Astrocyte (in vitro differentiated cells and primary cell): ENCODE measurements at regions not wholly inside any gene's neighbourhood (a gene's known extent, or its start where the extent isn't known, plus 50 kb on each side); places are given as distances from the start of the nearest gene placed in this dataset.

Experiments
- DNase-seq: peaks from one replicate; pipeline ENCODE4 v3.0.0-alpha.2; 2010; ENCODE audit warnings: low read depth
- FAIRE-seq: peaks from 2 replicates; lab custom pipeline; 2011; peaks lifted over from hg19 to GRCh38; lab: Jason Lieb, UNC
- H2AFZ ChIP-seq: 2 replicates; pipeline ENCODE4 v1.6.0; 2012; ENCODE audit warnings: low read depth, low read length, inconsistent platforms
- H3K27ac ChIP-seq: 2 replicates; pipeline ENCODE4 v1.5.1; 2011; ENCODE audit warnings: low read depth, low read length, inconsistent platforms
- H3K27me3 ChIP-seq: 2 replicates; pipeline ENCODE4 v1.6.0; 2011; ENCODE audit warnings: low read length, inconsistent platforms; ENCODE audit not compliant: insufficient read depth
- H3K36me3 ChIP-seq: 2 replicates; pipeline ENCODE4 v1.5.1; 2011; ENCODE audit warnings: low read length, inconsistent platforms; ENCODE audit not compliant: insufficient read depth
- H3K4me1 ChIP-seq: 2 replicates; pipeline ENCODE4 v1.5.1; 2011; ENCODE audit warnings: low read length, inconsistent platforms; ENCODE audit not compliant: insufficient read depth
- H3K4me2 ChIP-seq: 2 replicates; pipeline ENCODE4 v1.6.0; 2012; ENCODE audit warnings: low read length, inconsistent platforms
- H3K4me3 ChIP-seq: 2 replicates; pipeline ENCODE4 v1.5.1; 2011; ENCODE audit warnings: low read depth, mild to moderate bottlenecking, low read length, inconsistent platforms; ENCODE audit not compliant: insufficient read depth
- H3K79me2 ChIP-seq: 2 replicates; pipeline ENCODE4 v1.6.0; 2012; ENCODE audit warnings: mild to moderate bottlenecking, low read length, inconsistent platforms; ENCODE audit not compliant: insufficient read depth
- H3K9ac ChIP-seq: 2 replicates; pipeline ENCODE4 v1.6.0; 2012; ENCODE audit warnings: mild to moderate bottlenecking, low read length, inconsistent platforms
- H3K9me3 ChIP-seq: 2 replicates; pipeline ENCODE4 v1.5.1; 2012; ENCODE audit warnings: low read depth, mild to moderate bottlenecking, low read length, inconsistent platforms; ENCODE audit not compliant: insufficient read depth
- H4K20me1 ChIP-seq: 2 replicates; pipeline ENCODE4 v1.6.0; 2012; ENCODE audit warnings: low read length, inconsistent platforms; ENCODE audit not compliant: insufficient read depth
- H3K27ac Mint-ChIP-seq: one replicate; pipeline ENCODE4 v1.8.0; 2021; ENCODE audit warnings: mild to moderate bottlenecking, mixed read lengths; ENCODE audit not compliant: unreplicated experiment
- H3K27me3 Mint-ChIP-seq: one replicate; pipeline ENCODE4 v1.8.0; 2021; ENCODE audit warnings: low read depth, mixed read lengths; ENCODE audit not compliant: unreplicated experiment
- H3K36me3 Mint-ChIP-seq: one replicate; pipeline ENCODE4 v1.8.0; 2021; ENCODE audit warnings: low read depth, mixed read lengths; ENCODE audit not compliant: unreplicated experiment
- H3K4me1 Mint-ChIP-seq: one replicate; pipeline ENCODE4 v1.8.0; 2021; ENCODE audit warnings: low read depth, mixed read lengths; ENCODE audit not compliant: unreplicated experiment
- H3K4me3 Mint-ChIP-seq: one replicate; pipeline ENCODE4 v1.8.0; 2021; ENCODE audit warnings: mild to moderate bottlenecking, moderate library complexity, mixed read lengths; ENCODE audit not compliant: unreplicated experiment
- H3K9me3 Mint-ChIP-seq: one replicate; pipeline ENCODE4 v1.8.0; 2021; ENCODE audit warnings: mild to moderate bottlenecking, mixed read lengths; ENCODE audit not compliant: unreplicated experiment
- EZH2 ChIP-seq: IDR thresholded peaks from 2 replicates; pipeline ENCODE4 v1.6.1; 2012; ENCODE audit warnings: mild to moderate bottlenecking, low read length, inconsistent platforms; ENCODE audit not compliant: insufficient read depth
- TF ChIP-seq, protein P1 (sequence below): IDR thresholded peaks from 2 replicates; pipeline ENCODE4 v1.5.1; 2011; ENCODE audit warnings: low read depth, mild to moderate bottlenecking, inconsistent platforms, low read length, moderate library complexity; ENCODE audit not compliant: insufficient read depth

DNA sequence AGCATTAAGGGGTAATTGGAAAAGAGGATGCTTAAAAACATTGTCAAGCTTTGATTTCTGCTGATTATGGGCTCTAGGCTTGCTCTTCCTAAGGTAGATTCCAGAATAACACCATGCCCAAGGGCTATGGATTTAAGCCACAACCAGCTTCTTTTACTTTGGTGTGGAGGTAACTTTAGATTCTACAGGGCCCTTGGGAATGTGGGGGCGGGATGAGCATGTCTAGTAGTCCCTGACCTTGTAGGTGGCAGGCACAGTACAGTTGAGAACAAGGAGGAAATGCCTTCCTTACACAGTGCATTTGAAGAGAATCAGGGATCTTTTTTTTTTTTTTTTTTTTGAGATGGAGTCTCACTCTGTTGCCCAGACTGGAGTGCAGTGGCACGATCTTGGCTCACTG lies 364.2 kb downstream of the NYAP2 start:
- TF ChIP-seq EZH2: no peak
- TF ChIP-seq, protein P1, sequence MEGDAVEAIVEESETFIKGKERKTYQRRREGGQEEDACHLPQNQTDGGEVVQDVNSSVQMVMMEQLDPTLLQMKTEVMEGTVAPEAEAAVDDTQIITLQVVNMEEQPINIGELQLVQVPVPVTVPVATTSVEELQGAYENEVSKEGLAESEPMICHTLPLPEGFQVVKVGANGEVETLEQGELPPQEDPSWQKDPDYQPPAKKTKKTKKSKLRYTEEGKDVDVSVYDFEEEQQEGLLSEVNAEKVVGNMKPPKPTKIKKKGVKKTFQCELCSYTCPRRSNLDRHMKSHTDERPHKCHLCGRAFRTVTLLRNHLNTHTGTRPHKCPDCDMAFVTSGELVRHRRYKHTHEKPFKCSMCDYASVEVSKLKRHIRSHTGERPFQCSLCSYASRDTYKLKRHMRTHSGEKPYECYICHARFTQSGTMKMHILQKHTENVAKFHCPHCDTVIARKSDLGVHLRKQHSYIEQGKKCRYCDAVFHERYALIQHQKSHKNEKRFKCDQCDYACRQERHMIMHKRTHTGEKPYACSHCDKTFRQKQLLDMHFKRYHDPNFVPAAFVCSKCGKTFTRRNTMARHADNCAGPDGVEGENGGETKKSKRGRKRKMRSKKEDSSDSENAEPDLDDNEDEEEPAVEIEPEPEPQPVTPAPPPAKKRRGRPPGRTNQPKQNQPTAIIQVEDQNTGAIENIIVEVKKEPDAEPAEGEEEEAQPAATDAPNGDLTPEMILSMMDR: no peak
- Mint-ChIP-seq H3K36me3 (no peaks in the 10 kb centered on the region), H3K4me3 (no peak overlapping the region), H3K27me3 (no peaks in the 10 kb centered on the region), H3K27ac (no peak overlapping the region), H3K9me3 (no peaks in the 10 kb centered on the region), H3K4me1 (no peaks in the 10 kb centered on the region)
- no peaks in the 10 kb centered on the region for H3K9me3 ChIP-seq
- H3K36me3 ChIP-seq: no peaks in the 10 kb centered on the region
- FAIRE-seq: no peak
- no peak overlapping the region for H3K27ac ChIP-seq
- no peak overlapping the region for H2AFZ ChIP-seq
- H3K4me3 ChIP-seq: no peak overlapping the region
- H3K9ac ChIP-seq: no peak overlapping the region
- no peaks in the 10 kb centered on the region for H3K27me3 ChIP-seq
- H4K20me1 ChIP-seq: no peaks in the 10 kb centered on the region
- no peak for DNase-seq
- H3K79me2 ChIP-seq: no peaks in the 10 kb centered on the region
- H3K4me2 ChIP-seq: no peak overlapping the region
- no peaks in the 10 kb centered on the region for H3K4me1 ChIP-seq

DNA sequence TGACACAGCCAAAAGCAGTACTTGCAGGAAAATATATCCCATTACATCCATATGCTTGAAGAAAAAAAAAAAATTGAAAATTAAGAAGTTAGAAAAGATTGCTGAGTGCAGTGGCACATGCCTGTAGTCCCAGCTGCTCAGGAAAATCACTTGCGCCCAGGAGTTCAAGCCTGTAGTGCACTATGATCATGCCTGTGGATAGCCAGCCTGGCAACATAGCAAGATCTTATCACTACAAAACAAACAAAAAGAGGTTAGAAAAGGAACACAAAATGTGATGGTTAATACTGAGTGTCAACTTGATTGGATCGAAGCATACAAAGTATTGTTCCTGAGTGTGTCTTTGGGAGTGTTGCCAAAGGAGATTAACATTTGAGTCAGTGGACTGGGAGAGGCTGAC lies 361.9 kb downstream of the NYAP2 start:
- Histone ChIP-seq H3K4me3 (no peak overlapping the region), H3K27ac (no peak overlapping the region), H4K20me1 (no peaks in the 10 kb centered on the region), H3K27me3 (no peaks in the 10 kb centered on the region), H3K4me1 (no peaks in the 10 kb centered on the region), H3K4me2 (no peak overlapping the region), H2AFZ (no peak overlapping the region), H3K36me3 (no peaks in the 10 kb centered on the region), H3K9ac (no peak overlapping the region), H3K79me2 (no peaks in the 10 kb centered on the region), H3K9me3 (no peaks in the 10 kb centered on the region)
- DNase-seq (no peak), FAIRE-seq (no peak)
- H3K27me3 Mint-ChIP-seq: no peaks in the 10 kb centered on the region
- no peak overlapping the region for H3K27ac Mint-ChIP-seq
- TF ChIP-seq, protein P1: no peak
- no peak for TF ChIP-seq EZH2
- H3K4me1 Mint-ChIP-seq: no peaks in the 10 kb centered on the region
- H3K36me3 Mint-ChIP-seq: no peaks in the 10 kb centered on the region
- H3K9me3 Mint-ChIP-seq: no peaks in the 10 kb centered on the region
- H3K4me3 Mint-ChIP-seq: no peak overlapping the region

DNA sequence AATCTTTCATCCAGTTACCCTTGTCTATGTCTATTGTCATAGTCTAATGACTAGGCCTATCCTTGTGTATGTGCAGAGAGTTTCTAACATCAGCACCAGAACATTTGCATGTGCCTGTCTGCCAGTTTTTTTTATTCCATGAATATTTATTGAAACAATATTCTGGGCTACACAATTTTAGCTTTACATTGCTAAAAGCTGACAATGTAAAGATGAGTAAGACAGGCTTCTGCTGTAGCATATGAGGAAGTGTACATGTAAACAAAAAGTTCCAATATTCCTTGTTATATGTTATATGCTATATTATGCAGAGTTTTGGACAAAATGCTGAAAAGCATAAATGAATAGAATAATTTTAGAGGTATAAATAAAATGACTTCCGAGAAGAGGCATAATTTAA lies 357.7 kb downstream of the NYAP2 start:
- DNase-seq (no peak), FAIRE-seq (no peak)
- H3K27ac Mint-ChIP-seq: no peak overlapping the region
- no peaks in the 10 kb centered on the region for H3K9me3 Mint-ChIP-seq
- no peaks in the 10 kb centered on the region for H3K36me3 ChIP-seq
- H4K20me1 ChIP-seq: no peaks in the 10 kb centered on the region
- H2AFZ ChIP-seq: no peak overlapping the region
- H3K4me3 ChIP-seq: no peak overlapping the region
- H3K4me3 Mint-ChIP-seq: no peak overlapping the region
- H3K9me3 ChIP-seq: no peaks in the 10 kb centered on the region
- no peak overlapping the region for H3K9ac ChIP-seq
- no peaks in the 10 kb centered on the region for H3K4me1 Mint-ChIP-seq
- no peaks in the 10 kb centered on the region for H3K79me2 ChIP-seq
- no peak overlapping the region for H3K4me2 ChIP-seq
- H3K27me3 Mint-ChIP-seq: no peaks in the 10 kb centered on the region
- TF ChIP-seq, protein P1: no peak
- no peak for TF ChIP-seq EZH2
- no peaks in the 10 kb centered on the region for H3K4me1 ChIP-seq
- no peaks in the 10 kb centered on the region for H3K27me3 ChIP-seq
- no peaks in the 10 kb centered on the region for H3K36me3 Mint-ChIP-seq
- H3K27ac ChIP-seq: no peak overlapping the region
